Gastroesophageal sphincter (tissue), 3 donors: ENCODE measurements at regions not wholly inside any gene's neighbourhood (a gene's known extent, or its start where the extent isn't known, plus 50 kb on each side); places are given as distances from the start of the nearest gene placed in this dataset.

Experiments used
- EP300 ChIP-seq: sonication (generic); formaldehyde crosslinking; IDR thresholded peaks from one replicate; pipeline ENCODE4 v1.6.1; 2017; ENCODE audit warnings: antibody characterized with exemption, mild to moderate bottlenecking
- POLR2A ChIP-seq, 2 donors: fragments of 450-650 bp; IDR thresholded peaks; one replicate each; pipeline ENCODE4 v1.6.1; 2017; ENCODE audit warnings: antibody characterized with exemption in 2 of 2, mild to moderate bottlenecking in 2 of 2, moderate library complexity in 1 of 2
- POLR2AphosphoS5 ChIP-seq: sonication (generic); formaldehyde crosslinking; IDR thresholded peaks from one replicate; pipeline ENCODE4 v1.6.1; 2017; ENCODE audit warnings: antibody characterized with exemption
- TF ChIP-seq, protein P1 (sequence below), 4 experiments: fragments of 200-600 bp in 2 of 4; fragments of 450-650 bp in 2 of 4; sonication (generic) in 1 of 4; IDR thresholded peaks; one replicate each; pipeline ENCODE4 v1.5.1; 2017 to 2019; ENCODE audit warnings: antibody characterized with exemption in 4 of 4, mild to moderate bottlenecking in 2 of 4, moderate library complexity in 2 of 4

GRCh38 chr3:70870576-70870975 lies 558.1 kb upstream of the MDFIC2 start:
- TF ChIP-seq POLR2A (IDR thresholded peaks at IDR 0.05) (no peak), POLR2AphosphoS5 (no peak), EP300 (no peak)
- TF ChIP-seq, protein P1, sequence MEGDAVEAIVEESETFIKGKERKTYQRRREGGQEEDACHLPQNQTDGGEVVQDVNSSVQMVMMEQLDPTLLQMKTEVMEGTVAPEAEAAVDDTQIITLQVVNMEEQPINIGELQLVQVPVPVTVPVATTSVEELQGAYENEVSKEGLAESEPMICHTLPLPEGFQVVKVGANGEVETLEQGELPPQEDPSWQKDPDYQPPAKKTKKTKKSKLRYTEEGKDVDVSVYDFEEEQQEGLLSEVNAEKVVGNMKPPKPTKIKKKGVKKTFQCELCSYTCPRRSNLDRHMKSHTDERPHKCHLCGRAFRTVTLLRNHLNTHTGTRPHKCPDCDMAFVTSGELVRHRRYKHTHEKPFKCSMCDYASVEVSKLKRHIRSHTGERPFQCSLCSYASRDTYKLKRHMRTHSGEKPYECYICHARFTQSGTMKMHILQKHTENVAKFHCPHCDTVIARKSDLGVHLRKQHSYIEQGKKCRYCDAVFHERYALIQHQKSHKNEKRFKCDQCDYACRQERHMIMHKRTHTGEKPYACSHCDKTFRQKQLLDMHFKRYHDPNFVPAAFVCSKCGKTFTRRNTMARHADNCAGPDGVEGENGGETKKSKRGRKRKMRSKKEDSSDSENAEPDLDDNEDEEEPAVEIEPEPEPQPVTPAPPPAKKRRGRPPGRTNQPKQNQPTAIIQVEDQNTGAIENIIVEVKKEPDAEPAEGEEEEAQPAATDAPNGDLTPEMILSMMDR (IDR thresholded peaks at IDR 0.05), result no peak
